NCI-H82 treated with DMSO at 0.1 percent for 48 hours (cell line): ENCODE measurements at regions not wholly inside any gene's neighbourhood (a gene's known extent, or its start where the extent isn't known, plus 50 kb on each side); places are given as distances from the start of the nearest gene placed in this dataset.
"Not testable (repeated sequence)": the region's sequence is repeated elsewhere in the genome, so short reads cannot be mapped to it uniquely, and the experiment has no call there.

Experiments
- DNase-seq: peaks from one replicate; lab custom pipeline; 2025; ENCODE audit not compliant: unreplicated experiment; lab: John Stamatoyannopoulos, UW

- DNase-seq, result no peak
Measured at GRCh38 chr19:30955112-30956104, 393.8 kb downstream of the TSHZ3 start.

DNA sequence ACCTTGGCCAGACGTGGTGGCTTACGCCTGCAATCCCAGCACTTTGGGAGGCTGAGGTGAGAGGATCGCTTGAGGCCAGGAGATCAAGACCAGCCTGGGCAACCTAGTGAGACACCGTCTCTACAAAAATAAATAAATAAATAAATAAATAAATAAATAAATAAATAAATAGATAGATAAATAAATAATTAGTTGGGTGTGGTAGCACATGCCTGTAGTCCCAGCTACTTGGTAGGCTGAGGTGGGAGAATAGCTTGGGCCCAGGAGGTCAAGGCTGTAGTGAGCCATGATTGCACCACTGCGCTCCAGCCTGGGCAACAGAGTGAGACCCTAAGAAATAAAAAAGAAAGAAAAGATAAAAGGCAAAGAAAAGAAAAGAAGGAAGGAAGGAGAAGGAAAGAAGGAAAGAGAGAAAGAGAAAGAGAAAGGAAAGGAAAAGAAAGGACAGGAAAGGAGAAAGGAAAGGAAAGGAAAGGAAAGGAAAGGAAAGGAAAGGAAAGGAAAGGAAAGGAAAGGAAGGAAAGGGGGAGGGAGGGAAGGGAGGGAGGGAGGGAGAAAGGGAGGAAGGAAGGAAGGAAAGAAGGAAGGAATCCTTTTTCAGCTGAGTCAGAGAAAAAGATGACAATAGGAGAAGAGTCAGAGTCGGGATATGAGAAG is 404.8 kb downstream of the TSHZ3 start:
- DNase-seq, result not testable (repeated sequence)

DNA sequence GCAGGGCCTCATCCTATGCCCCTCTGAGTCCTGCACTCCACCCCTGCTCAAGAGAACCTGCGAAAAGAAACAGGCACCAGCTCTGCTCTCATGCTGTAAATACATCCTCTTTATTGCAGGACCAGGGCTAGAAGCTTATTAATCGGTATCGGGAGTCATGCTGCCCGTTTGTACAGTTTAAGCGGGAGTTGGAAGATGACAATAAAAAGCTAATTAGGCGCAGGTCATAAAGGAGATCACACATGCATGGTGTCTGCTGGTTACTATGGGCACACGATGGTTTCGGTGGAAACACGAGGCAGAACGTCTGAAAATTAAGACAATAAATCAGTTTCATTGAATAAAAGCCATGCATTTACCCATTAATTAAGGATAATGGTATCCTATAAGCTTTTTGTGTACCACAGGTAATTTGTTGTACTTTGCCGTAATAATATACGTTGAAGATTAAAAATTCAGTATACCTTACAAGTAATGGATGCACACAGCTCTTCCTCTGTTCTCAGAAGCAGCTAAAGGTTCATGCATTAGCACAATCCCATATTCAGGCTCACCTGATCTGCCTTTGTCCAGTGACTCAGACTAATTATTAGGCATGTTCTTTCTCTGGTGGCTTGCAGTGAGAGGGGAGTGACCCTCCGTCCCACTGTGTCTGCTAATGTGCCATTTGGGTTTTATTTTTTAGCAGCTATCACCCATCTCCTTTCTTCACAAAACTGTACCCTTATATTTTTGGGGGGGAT is 406.0 kb downstream of the TSHZ3 start:
- no peak for DNase-seq

DNA sequence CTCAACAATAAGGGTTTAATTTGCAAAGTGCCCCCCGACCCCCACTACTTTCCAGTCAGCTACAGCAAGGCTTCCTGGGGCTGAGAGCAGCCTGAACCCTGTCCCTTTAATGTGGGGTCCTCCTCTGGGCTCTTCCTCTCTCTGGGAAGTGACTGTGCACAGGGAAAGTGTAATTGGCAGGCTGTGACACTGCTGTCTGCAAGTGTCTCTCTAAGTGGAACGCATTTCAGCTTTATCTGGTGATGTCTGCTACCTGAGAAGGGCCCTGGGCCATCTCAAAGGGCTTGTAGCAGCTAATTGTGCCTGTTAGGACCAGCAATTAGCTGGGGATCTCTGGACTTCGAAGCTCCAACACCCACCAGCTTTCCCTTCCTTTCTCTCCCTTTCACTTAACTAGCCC is 406.6 kb downstream of the TSHZ3 start:
- no peak for DNase-seq

- no peak for DNase-seq
Measured at GRCh38 chr19:30941591-30941990, 407.6 kb downstream of the TSHZ3 start.

DNA sequence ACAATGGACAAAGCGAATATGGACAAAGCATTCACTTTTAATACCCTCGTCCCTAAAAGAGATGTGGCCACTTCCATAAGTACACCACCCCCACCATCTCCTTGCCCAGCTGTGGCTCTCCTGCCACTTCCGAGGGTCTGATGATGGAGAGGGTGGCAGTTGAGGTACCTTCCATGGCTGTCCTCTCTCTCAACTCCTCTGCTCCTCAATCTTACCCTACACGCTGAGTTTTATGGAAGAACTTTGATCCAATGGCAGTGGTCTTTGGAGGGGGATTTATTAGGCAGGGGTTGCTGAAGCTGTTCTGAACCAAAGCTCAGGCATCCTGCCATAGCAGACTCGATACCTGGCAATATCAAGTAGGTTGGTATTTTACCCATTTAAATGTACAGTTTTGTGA is 413.0 kb downstream of the TSHZ3 start:
- no peak for DNase-seq

DNA sequence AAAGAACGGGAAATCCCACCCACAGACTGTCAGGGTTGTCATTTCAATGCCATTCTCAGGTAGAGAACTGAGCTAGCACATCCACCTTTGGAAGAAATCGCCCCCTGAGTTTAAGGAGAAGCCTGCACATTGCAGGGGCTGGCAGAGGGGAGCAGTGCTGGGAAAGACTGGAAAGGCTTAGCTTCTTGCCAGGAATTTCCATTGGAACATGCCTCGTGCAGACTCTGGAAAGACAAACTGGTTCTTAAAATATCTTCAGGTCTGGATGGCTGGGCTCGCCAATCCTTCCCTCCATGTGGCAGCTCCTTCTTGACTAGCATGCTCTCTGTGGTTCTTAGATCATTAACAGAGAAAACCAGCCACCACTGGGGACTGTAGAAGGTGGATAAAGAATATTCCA is 414.1 kb downstream of the TSHZ3 start:
- DNase-seq, result no peak

DNA sequence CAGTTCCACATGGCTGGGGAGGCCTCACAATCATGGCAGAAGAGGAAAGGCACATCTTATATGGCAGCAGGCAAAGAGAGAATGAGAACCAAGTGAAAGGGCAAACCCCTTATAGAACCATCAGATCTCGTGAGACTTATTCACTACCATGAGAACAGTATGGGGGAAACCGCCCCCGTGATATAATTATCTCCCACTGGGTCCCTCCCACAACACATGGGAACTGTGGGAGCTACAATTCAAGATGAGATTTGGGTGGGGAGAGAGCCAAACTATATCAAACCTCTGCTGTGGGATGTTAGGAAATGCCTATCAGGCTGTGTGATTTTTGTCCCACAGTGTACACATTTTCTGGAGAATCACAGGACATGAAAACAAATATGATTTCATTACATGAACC is 415.8 kb downstream of the TSHZ3 start:
- DNase-seq, result not testable (repeated sequence)

- DNase-seq, result no peak
Measured at GRCh38 chr19:30932854-30933253, 416.4 kb downstream of the TSHZ3 start.

- no peak for DNase-seq
Measured at GRCh38 chr19:30930941-30931706, 418.1 kb downstream of the TSHZ3 start.

DNA sequence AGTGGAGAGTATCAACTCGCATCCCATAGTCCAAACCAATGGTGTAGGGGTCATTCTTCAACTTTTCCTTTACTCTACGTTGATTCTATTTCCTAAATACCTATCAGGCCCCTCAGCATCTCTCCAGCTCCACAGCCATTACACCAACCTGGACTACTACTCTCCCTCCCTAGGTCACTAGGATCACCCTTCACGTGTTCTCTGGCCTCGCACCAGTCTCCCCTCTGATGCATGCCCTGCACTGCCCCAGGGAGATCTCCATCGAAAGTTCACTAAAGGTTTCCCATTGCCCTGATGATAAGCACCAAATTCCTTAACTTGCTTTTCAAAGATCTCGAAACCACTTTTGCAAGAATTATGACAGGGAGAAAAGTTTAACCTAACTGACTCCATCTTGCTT is 421.5 kb downstream of the TSHZ3 start:
- no peak for DNase-seq

- no peak for DNase-seq
Measured at GRCh38 chr19:30924670-30925069, 424.6 kb downstream of the TSHZ3 start.

DNA sequence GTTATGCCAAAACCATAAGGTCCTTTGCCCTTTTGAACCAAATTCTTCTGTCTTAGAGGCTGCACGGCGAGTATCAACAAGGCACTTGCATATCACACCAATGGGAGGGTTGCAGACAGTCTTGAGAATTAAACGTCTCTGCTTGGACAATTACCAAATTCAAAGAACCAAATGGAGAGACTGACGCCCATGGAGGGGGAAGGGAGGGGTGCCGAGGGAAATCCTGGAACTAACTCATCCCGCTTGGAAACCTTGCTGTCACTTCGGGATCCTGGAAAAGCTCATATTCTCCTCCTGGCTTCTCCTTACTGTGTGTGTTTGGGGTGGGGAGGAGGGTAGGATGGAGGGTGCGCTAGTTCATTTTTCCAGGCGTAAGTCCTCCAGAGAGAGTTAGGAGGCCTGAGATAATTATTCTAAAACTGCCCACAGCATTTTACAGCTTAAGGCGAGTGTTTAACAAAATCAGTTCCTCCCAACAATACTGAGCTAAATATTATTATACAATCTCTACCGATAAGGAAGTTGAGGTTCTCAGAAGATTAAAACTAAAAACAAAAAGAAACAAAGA is 425.1 kb downstream of the TSHZ3 start:
- no peak for DNase-seq

DNA sequence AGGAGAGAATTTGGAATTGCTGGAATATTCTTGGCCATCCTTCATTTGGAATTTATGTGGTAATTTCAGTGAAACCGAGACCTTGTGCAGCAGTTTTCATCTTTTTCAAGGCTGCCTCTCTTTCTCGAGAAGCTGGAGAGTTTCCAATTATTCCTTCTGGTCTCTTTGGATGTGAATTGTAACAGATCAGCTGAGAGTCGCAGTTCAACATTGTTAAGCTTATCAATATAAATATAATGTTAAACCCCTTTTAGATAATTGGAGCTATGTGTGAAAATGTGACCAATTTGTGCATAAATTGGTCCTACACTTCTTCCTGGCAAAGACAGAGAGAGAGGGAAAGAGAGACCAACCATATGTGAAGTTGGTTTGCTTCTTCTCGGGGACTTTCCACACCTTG is 425.6 kb downstream of the TSHZ3 start:
- no peak for DNase-seq

DNA sequence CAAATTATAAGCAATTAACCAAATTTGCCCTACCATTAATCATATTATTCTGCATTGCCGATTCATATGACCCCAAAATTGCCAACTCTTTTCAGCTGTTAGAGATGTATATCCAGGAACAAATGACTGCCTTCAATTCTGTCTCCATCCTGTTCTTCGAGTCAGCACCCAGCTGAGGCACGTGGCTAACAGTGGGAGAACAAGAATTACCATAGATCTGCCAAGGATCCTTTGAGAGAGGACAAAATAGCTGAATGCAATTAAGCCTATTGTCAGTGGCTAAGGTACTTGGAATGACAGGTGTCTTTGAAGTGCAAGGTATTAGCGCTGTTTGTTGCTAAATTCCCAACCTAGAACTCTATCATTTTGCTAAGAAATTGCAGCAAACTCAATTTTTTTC is 426.1 kb downstream of the TSHZ3 start:
- DNase-seq, result no peak

DNA sequence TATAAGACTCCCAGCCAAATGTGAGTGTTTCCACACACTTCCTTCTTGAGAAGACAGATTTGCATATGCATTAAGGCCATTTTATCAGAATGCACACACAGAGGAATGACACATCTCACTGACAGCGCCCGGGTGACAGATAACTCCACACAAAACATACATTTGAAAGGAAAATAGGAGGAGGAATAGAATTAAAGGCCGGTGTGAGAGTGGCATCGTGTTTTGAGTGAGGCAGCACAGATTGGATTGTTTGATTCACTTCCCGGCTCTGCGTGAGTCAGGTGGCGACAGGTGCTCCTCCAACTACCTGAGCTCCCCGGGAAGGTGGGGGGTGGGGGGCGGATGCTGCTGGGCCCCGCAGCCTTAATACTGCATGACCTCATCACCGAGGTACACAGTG is 429.0 kb downstream of the TSHZ3 start:
- DNase-seq, result no peak

- no peak for DNase-seq
Measured at GRCh38 chr19:30919737-30920136, 429.5 kb downstream of the TSHZ3 start.

- no peak for DNase-seq
Measured at GRCh38 chr19:30916238-30916637, 433.0 kb downstream of the TSHZ3 start.

- DNase-seq, result no peak
Measured at GRCh38 chr19:30911491-30911890, 437.7 kb downstream of the TSHZ3 start.

- DNase-seq, result no peak
Measured at GRCh38 chr19:30910485-30911240, 438.6 kb downstream of the TSHZ3 start.
